NCI-H146 (cell line): ENCODE measurements at regions not wholly inside any gene's neighbourhood (a gene's known extent, or its start where the extent isn't known, plus 50 kb on each side); places are given as distances from the start of the nearest gene placed in this dataset.

Experiments used
- DNase-seq: peaks from one replicate; lab custom pipeline; 2025; lab: John Stamatoyannopoulos, UW

- DNase-seq, result no peak
These were observed 111.6 kb upstream of the SPACA1 start for GRCh38 chr6:87936065-87936464.

- DNase-seq, result no peak
These were observed 112.4 kb upstream of the SPACA1 start for GRCh38 chr6:87935196-87935595.

- DNase-seq, result no peak
These were observed 115.3 kb upstream of the SPACA1 start for GRCh38 chr6:87932361-87932760.

- DNase-seq, result peak; percentile 68
These were observed 117.8 kb upstream of the SPACA1 start for GRCh38 chr6:87929843-87930288.

- no peak for DNase-seq
These were observed 121.0 kb upstream of the SPACA1 start for GRCh38 chr6:87926687-87927086.

- DNase-seq, result no peak
These were observed 121.6 kb upstream of the SPACA1 start for GRCh38 chr6:87926072-87926471.

- DNase-seq, result no peak
These were observed 122.1 kb upstream of the SPACA1 start for GRCh38 chr6:87925373-87926060.

GRCh38 chr6:87923389-87924050 lies 124.1 kb upstream of the SPACA1 start:
- DNase-seq, result no peak

- no peak for DNase-seq
These were observed 124.7 kb upstream of the SPACA1 start for GRCh38 chr6:87922947-87923330.

GRCh38 chr6:87922196-87922946 lies 125.3 kb upstream of the SPACA1 start:
- no peak for DNase-seq

GRCh38 chr6:87921034-87921433 lies 126.6 kb upstream of the SPACA1 start:
- DNase-seq, result no peak

GRCh38 chr6:87920245-87920644 lies 127.4 kb upstream of the SPACA1 start:
- DNase-seq, result no peak

- no peak for DNase-seq
These were observed 128.2 kb upstream of the SPACA1 start for GRCh38 chr6:87919416-87919815.

- DNase-seq, result no peak
These were observed 128.6 kb upstream of the SPACA1 start for GRCh38 chr6:87919001-87919400.

- DNase-seq, result no peak
These were observed 129.1 kb upstream of the SPACA1 start for GRCh38 chr6:87918461-87918941.

- no peak for DNase-seq
These were observed 129.8 kb upstream of the SPACA1 start for GRCh38 chr6:87917886-87918285.

- DNase-seq, result no peak
These were observed 131.2 kb upstream of the SPACA1 start for GRCh38 chr6:87916446-87916845.

GRCh38 chr6:87914637-87915395 lies 132.8 kb upstream of the SPACA1 start:
- DNase-seq, result no peak

GRCh38 chr6:87913974-87914373 lies 133.7 kb upstream of the SPACA1 start:
- no peak for DNase-seq

- DNase-seq, result no peak
These were observed 135.5 kb upstream of the SPACA1 start for GRCh38 chr6:87912102-87912501.

- no peak for DNase-seq
These were observed 137.8 kb upstream of the SPACA1 start for GRCh38 chr6:87909849-87910248.
